Retinal pigment epithelial cell (primary cell): ENCODE measurements at regions not wholly inside any gene's neighbourhood (a gene's known extent, or its start where the extent isn't known, plus 50 kb on each side); places are given as distances from the start of the nearest gene placed in this dataset.

Source experiments
- DNase-seq: peaks from one replicate; pipeline ENCODE4 v3.0.0-alpha.2; 2010; ENCODE audit warnings: low read depth
- H3K4me3 ChIP-seq: 2 replicates; pipeline ENCODE4 v1.5.1; 2011; ENCODE audit warnings: mild to moderate bottlenecking, low read length, control low read depth, moderate library complexity
- TF ChIP-seq, protein P1 (sequence below): conservative IDR thresholded peaks from 2 replicates; pipeline ENCODE4 v1.5.1; 2011; ENCODE audit warnings: low read depth, low read length, control low read depth, inconsistent platforms

DNA sequence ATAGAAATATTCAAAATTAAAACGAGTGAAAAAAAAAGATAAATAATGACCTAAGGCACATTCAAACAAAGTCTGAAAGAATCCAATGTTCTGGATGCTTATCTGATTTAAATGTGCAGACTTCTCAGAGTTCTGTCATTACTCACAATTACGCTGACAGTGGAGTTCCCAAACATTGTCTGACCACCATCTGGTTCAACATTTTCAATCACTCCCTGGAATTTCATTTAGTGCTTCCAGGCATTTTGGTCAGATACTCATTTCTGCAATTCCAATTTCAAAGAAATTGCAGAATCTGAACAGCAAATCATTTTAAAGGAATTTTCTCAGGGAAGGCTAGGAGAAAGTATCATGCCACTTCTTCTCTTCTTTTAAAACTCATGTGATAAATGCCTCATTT, 398.2 kb upstream of the PDE3A start:
- TF ChIP-seq, protein P1, sequence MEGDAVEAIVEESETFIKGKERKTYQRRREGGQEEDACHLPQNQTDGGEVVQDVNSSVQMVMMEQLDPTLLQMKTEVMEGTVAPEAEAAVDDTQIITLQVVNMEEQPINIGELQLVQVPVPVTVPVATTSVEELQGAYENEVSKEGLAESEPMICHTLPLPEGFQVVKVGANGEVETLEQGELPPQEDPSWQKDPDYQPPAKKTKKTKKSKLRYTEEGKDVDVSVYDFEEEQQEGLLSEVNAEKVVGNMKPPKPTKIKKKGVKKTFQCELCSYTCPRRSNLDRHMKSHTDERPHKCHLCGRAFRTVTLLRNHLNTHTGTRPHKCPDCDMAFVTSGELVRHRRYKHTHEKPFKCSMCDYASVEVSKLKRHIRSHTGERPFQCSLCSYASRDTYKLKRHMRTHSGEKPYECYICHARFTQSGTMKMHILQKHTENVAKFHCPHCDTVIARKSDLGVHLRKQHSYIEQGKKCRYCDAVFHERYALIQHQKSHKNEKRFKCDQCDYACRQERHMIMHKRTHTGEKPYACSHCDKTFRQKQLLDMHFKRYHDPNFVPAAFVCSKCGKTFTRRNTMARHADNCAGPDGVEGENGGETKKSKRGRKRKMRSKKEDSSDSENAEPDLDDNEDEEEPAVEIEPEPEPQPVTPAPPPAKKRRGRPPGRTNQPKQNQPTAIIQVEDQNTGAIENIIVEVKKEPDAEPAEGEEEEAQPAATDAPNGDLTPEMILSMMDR: no peak

DNA sequence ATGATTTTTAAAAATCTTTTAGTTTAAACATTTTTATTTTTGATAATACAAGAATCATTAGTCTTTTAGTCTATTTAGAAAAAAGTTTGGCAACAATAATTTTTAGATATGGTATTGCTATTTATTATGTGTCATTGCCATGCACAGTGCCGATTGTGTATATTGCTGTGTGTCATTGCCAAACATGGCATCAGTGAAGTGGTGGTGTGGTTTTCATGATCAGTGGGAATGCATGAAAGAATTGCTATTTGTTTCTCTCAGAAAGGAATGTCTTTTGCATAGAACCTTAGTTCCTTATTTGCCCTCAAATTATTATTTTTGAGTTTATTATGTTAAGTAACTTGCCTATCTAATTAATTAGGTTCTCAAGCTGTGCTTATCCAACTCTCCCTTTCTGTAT, 397.5 kb upstream of the PDE3A start:
- no peak for DNase-seq
- TF ChIP-seq, protein P1: no peak
- H3K4me3 ChIP-seq: no peak overlapping the region

More for the DNA sequence above, 398.2 kb upstream of the PDE3A start:
- no peak for DNase-seq
- H3K4me3 ChIP-seq: no peak overlapping the region

DNA sequence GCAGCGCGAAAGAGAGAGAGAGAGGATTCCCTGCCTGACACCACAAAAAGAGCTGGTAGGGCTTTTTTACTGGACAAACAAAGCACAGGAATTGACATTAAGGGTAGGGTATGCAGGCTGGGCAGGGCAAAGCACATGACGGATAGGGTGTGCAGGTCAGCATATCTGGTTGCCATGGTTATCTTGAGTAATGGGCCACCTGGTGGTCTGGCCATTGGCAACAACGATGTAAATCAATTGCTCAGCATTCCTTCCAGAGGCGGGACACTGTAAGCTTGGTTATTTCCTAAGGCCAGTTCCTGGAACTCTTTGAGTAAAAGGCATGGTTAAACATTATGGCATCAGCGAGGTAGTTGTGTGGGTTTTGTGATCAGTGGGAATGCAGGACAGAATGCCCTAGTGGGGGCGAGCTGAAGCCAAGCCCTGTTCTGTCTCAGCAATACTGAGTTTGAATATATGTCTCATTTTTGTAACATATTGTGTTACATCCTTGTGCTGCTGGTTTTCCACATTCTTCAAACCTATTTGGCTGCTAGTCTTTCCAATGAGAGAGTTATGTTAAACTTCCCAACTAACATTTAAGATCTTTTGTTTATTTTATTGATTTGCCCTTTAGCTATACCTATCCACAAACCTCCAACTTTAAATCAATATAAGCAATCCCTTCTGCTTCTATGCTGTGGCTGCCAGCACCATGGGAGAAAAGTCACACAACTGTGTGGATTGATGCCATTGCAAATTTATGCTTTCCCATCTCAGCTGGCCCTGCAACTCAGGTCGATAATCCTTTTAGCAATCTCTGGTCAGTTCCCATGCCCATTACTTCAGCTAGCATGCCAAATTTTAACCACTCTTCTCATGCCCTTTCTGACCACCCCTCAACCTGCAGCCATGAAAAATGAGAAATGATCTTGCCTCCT, 396.7 kb upstream of the PDE3A start:
- TF ChIP-seq, protein P1: no peak

DNA sequence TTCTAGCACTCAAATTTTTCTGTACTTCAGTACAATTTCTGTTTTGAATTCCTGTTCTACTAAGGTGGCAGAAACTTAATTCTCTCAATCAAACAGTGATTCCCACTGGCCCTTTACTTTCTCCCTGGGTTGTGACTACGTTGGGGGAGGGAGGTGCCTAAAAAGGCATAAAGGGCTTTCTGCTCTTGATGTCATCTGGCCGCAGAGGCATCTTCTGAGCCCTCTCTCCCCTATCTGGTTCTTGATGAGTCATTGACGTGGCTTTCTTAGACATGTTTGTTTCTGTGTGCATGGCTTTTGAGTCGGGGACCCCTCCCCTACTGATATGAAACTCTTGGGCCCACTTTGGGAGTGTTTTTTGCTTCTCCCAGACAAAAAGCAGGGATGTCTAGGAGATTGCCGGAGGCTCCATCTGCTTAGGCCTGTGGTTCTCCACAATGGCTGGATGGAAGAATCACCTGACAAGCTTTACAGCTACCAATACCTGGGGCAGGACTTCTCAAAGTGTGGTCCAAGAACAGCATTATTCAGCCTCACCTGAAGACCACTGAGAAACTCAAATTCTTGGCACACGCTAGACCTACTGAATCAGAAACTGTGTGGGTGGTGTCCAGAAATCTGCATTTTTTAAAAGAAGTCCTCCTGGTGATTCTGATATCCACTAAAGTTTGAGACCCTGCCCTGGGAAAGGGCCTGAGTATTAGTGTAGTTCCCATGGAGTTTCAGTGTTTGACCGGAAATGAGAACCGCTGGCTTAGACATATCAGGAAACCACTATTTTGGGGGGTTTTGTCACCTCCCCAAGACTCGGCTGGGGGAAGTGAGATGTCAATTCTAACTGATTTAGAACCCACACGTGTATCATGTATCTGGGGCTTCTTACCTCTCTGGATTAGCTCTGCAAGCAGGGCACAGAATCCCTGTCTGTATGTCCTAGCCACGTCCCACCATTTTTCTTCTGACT, 395.7 kb upstream of the PDE3A start:
- DNase-seq: no peak
- H3K4me3 ChIP-seq: no peak overlapping the region
- TF ChIP-seq, protein P1: no peak

More for the DNA sequence above, 396.7 kb upstream of the PDE3A start:
- no peak for DNase-seq
- no peak overlapping the region for H3K4me3 ChIP-seq

DNA sequence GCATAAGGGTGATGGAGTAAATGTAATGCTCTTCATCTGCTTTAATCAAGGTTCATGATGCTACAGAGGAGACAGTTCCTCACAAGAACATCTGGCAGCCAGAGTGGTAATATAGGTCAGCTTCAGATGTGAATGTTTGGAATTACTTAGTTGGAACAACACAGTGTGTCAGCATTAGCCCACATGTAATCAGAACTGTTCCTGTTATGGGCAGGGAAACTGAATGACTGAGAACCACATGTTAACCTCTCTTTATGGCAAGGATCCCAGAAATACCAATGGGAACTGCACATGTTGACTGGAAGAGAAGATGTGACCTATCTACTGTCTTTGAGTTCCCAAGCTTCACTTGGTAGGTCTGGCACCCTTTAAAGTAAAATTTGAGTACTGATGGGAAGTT, 390.1 kb upstream of the PDE3A start:
- TF ChIP-seq, protein P1: no peak
- no peak overlapping the region for H3K4me3 ChIP-seq
- DNase-seq: no peak

DNA sequence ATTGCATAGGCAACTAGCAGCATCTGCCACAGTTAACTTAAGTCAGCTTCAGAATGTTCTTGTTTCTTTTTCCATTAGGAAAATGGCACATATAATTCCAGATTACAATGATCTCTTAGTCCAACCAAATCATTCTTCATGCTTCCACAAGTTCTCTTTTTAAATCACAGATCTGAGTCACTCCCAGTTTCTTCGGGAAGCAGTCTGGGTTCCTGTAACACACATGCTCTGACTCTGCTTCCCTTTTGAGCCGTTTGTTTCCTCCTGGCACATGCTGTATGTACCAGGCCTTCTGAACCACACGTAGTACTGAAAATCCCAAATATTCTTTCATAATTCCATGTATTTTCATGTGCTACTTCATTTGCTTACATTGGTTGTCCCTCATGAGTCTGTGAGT, 388.8 kb upstream of the PDE3A start:
- no peak for DNase-seq
- TF ChIP-seq, protein P1: no peak
- no peak overlapping the region for H3K4me3 ChIP-seq
